Dermis microvascular lymphatic vessel endothelial cell (primary cell): ENCODE measurements at regions not wholly inside any gene's neighbourhood (a gene's known extent, or its start where the extent isn't known, plus 50 kb on each side); places are given as distances from the start of the nearest gene placed in this dataset.

ENCODE experiments used
- DNase-seq, 2 donors: peaks; one replicate each; pipeline versions ENCODE4 v3.0.0 to v3.0.0-alpha.2; 2010; ENCODE audit warnings: low read depth in 2 of 2

GRCh38 chr22:22997988-22998387 is 72.3 kb upstream of the GNAZ start:
- no peak for DNase-seq

GRCh38 chr22:22999523-22999922 is 70.8 kb upstream of the GNAZ start:
- no peak for DNase-seq

- DNase-seq, result no peak
Measured at GRCh38 chr22:23000657-23001347, 69.5 kb upstream of the GNAZ start.

- no peak for DNase-seq
Measured at GRCh38 chr22:23001463-23001862, 68.9 kb upstream of the GNAZ start.

- DNase-seq, result no peak
Measured at GRCh38 chr22:23002612-23003180, 67.6 kb upstream of the GNAZ start.

- no peak for DNase-seq
Measured at GRCh38 chr22:23007823-23008222, 62.5 kb upstream of the GNAZ start.

- no peak for DNase-seq
Measured at GRCh38 chr22:23008896-23009295, 61.4 kb upstream of the GNAZ start.
